ENCODE measurements at regions not wholly inside any gene's neighbourhood (a gene's known extent, or its start where the extent isn't known, plus 50 kb on each side); places are given as distances from the start of the nearest gene placed in this dataset.
"Not testable (repeated sequence)": the region's sequence is repeated elsewhere in the genome, so short reads cannot be mapped to it uniquely, and the experiment has no call there.

DNA sequence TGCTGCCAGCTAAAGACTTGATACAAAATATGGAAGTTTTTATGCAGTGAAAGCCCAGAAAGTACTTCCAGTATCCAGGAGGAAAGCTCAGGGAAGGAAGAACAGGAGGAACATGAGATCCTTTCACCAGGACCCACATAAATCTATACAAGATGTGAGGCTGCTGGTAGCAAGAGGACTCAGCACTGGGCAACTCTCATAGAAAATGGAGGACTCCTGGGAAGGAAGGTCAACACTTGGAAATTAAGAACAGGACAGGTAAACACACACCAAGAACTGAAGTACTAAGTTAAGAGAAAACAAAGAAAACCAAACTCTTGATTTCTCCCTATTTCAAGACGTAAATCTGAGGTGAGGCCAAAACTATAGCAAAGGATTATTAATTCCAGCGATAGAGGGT lies 220.5 kb upstream of the HSF2 start:
- Mint-ChIP-seq H3K27ac (ENCODE audit: unreplicated experiment) (no peak overlapping the region), H3K9me3 (ENCODE audit: unreplicated experiment) (no peaks in the 10 kb centered on the region)

GRCh38 chr6:122180132-122180531 lies 219.3 kb upstream of the HSF2 start:
- Mint-ChIP-seq H3K9me3 (ENCODE audit: unreplicated experiment) (no peaks in the 10 kb centered on the region), H3K36me3 (ENCODE audit: unreplicated experiment) (no peaks in the 10 kb centered on the region), H3K27ac (ENCODE audit: unreplicated experiment) (no peak overlapping the region), H3K4me1 (ENCODE audit: low read depth, unreplicated experiment) (no peaks in the 10 kb centered on the region), H3K27me3 (ENCODE audit: unreplicated experiment) (no peaks in the 10 kb centered on the region), H3K4me3 (ENCODE audit: unreplicated experiment) (no peak overlapping the region)
- no peak for DNase-seq
- TF ChIP-seq, protein P1, sequence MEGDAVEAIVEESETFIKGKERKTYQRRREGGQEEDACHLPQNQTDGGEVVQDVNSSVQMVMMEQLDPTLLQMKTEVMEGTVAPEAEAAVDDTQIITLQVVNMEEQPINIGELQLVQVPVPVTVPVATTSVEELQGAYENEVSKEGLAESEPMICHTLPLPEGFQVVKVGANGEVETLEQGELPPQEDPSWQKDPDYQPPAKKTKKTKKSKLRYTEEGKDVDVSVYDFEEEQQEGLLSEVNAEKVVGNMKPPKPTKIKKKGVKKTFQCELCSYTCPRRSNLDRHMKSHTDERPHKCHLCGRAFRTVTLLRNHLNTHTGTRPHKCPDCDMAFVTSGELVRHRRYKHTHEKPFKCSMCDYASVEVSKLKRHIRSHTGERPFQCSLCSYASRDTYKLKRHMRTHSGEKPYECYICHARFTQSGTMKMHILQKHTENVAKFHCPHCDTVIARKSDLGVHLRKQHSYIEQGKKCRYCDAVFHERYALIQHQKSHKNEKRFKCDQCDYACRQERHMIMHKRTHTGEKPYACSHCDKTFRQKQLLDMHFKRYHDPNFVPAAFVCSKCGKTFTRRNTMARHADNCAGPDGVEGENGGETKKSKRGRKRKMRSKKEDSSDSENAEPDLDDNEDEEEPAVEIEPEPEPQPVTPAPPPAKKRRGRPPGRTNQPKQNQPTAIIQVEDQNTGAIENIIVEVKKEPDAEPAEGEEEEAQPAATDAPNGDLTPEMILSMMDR (IDR thresholded peaks at IDR 0.05; ENCODE audit: partially characterized antibody, unreplicated experiment): no peak

More for the DNA sequence above, 220.5 kb upstream of the HSF2 start:
- H3K4me1 Mint-ChIP-seq (ENCODE audit: low read depth, unreplicated experiment): no peaks in the 10 kb centered on the region
- no peaks in the 10 kb centered on the region for H3K27me3 Mint-ChIP-seq (ENCODE audit: unreplicated experiment)
- TF ChIP-seq, protein P1 (IDR thresholded peaks at IDR 0.05; ENCODE audit: partially characterized antibody, unreplicated experiment): no peak
- no peaks in the 10 kb centered on the region for H3K36me3 Mint-ChIP-seq (ENCODE audit: unreplicated experiment)
- no peak overlapping the region for H3K4me3 Mint-ChIP-seq (ENCODE audit: unreplicated experiment)
- no peak for DNase-seq

DNA sequence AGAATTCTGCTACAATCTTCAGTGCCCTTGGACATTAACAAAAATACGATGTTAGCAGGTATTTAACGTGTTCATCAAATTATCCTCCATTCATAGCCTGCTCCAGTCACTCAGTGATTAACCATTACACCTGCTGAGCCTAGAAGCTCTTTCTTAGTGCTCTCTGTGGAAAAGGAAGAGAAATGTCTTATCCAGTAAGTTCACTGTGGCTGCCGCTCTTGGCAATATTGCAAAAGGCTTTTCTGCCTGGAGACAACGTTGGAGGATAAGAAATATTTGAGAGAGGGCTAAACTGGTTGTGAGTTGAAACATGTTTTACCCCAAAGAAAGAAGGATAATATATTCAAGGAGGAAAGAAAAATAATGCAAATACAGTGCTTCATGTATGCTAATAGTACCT lies 217.4 kb upstream of the HSF2 start:
- Mint-ChIP-seq H3K27me3 (ENCODE audit: unreplicated experiment) (no peaks in the 10 kb centered on the region), H3K4me3 (ENCODE audit: unreplicated experiment) (no peak overlapping the region), H3K36me3 (ENCODE audit: unreplicated experiment) (no peaks in the 10 kb centered on the region), H3K27ac (ENCODE audit: unreplicated experiment) (no peak overlapping the region), H3K4me1 (ENCODE audit: low read depth, unreplicated experiment) (no peaks in the 10 kb centered on the region), H3K9me3 (ENCODE audit: unreplicated experiment) (no peaks in the 10 kb centered on the region)
- TF ChIP-seq, protein P1 (IDR thresholded peaks at IDR 0.05; ENCODE audit: partially characterized antibody, unreplicated experiment): no peak
- DNase-seq: no peak

GRCh38 chr6:122184401-122184827 lies 215.0 kb upstream of the HSF2 start:
- no peaks in the 10 kb centered on the region for H3K36me3 Mint-ChIP-seq (ENCODE audit: unreplicated experiment)
- TF ChIP-seq, protein P1 (IDR thresholded peaks at IDR 0.05; ENCODE audit: partially characterized antibody, unreplicated experiment): no peak
- no peak overlapping the region for H3K27ac Mint-ChIP-seq (ENCODE audit: unreplicated experiment)
- no peaks in the 10 kb centered on the region for H3K27me3 Mint-ChIP-seq (ENCODE audit: unreplicated experiment)
- no peaks in the 10 kb centered on the region for H3K4me1 Mint-ChIP-seq (ENCODE audit: low read depth, unreplicated experiment)
- no peak overlapping the region for H3K4me3 Mint-ChIP-seq (ENCODE audit: unreplicated experiment)
- DNase-seq: no peak
- no peaks in the 10 kb centered on the region for H3K9me3 Mint-ChIP-seq (ENCODE audit: unreplicated experiment)

DNA sequence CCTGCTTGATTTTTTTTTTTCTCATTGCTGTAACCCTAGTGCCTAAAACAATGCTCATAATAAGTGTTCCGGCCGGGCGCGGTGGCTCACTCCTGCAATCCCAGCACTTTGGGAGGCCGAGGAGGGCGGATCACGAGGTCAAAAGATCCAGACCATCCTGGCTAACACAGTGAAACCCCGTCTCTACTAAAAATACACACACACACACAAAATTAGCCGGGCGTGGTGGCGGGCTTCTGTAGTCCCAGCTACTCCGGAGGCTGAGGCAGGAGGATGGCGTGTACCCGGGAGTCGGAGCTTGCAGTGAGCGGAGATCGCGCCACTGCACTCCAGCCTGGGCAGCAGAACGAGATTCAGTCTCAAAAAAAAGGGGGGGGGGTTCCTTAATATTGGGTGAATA lies 214.0 kb upstream of the HSF2 start:
- not testable (repeated sequence) for H3K27ac Mint-ChIP-seq (ENCODE audit: unreplicated experiment); H3K9me3 Mint-ChIP-seq (ENCODE audit: unreplicated experiment); H3K4me1 Mint-ChIP-seq (ENCODE audit: low read depth, unreplicated experiment); H3K4me3 Mint-ChIP-seq (ENCODE audit: unreplicated experiment); H3K27me3 Mint-ChIP-seq (ENCODE audit: unreplicated experiment); DNase-seq; H3K36me3 Mint-ChIP-seq (ENCODE audit: unreplicated experiment)

- Mint-ChIP-seq H3K4me3 (ENCODE audit: unreplicated experiment) (no peak overlapping the region), H3K4me1 (ENCODE audit: low read depth, unreplicated experiment) (no peaks in the 10 kb centered on the region), H3K27me3 (ENCODE audit: unreplicated experiment) (no peaks in the 10 kb centered on the region), H3K36me3 (ENCODE audit: unreplicated experiment) (no peaks in the 10 kb centered on the region), H3K9me3 (ENCODE audit: unreplicated experiment) (no peaks in the 10 kb centered on the region), H3K27ac (ENCODE audit: unreplicated experiment) (no peak overlapping the region)
- TF ChIP-seq, protein P1 (IDR thresholded peaks at IDR 0.05; ENCODE audit: partially characterized antibody, unreplicated experiment): no peak
- no peak for DNase-seq
Measured at GRCh38 chr6:122187186-122187585, 212.3 kb upstream of the HSF2 start.
